PC-9 (cell line): ENCODE measurements at regions not wholly inside any gene's neighbourhood (a gene's known extent, or its start where the extent isn't known, plus 50 kb on each side); places are given as distances from the start of the nearest gene placed in this dataset.

Experiments
- BruUV-seq: library from RNA; stranded (reverse); fragments of 400-500 nt; replicated peaks from 2 replicates; lab custom pipeline; 2021; lab: Mats Ljungman, UMichigan
- CTCF ChIA-PET: fragments of 300-600 bp; sonication (Branson Sonifier 250); formaldehyde crosslinking; loops from one replicate; lab custom pipeline; 2022; ENCODE audit warnings: antibody characterized with exemption; lab: Charles Lee
- POLR2A ChIA-PET: fragments of 300-600 bp; sonication (Branson Sonifier 250); formaldehyde crosslinking; loops from one replicate; lab custom pipeline; 2022; ENCODE audit warnings: antibody characterized with exemption; ENCODE audit not compliant: unreplicated experiment; lab: Charles Lee
- DNase-seq, 2 experiments: peaks; one replicate each; pipeline versions ENCODE4 v3.0.0 to v3.0.0-alpha.2; 2015 to 2022; ENCODE audit warnings: mixed read lengths in 1 of 2
- H2AFZ ChIP-seq: fragments of 200-600 bp; sonication (generic); 2 replicates; pipeline ENCODE4 v1.8.1; 2017; ENCODE audit warnings: antibody characterized with exemption
- H3F3A ChIP-seq: fragments of 200-600 bp; sonication (generic); 2 replicates; pipeline ENCODE4 v1.8.1; 2017; ENCODE audit warnings: antibody characterized with exemption, mild to moderate bottlenecking, low read depth; ENCODE audit not compliant: insufficient read depth
- H3K27ac ChIP-seq: fragments of 200-600 bp; sonication (generic); 2 replicates; pipeline ENCODE4 v1.6.1; 2016; ENCODE audit warnings: mixed run types
- H3K27me3 ChIP-seq: fragments of 200-600 bp; sonication (generic); 2 replicates; pipeline ENCODE4 v1.6.1; 2016; ENCODE audit warnings: low read depth, mixed run types; ENCODE audit not compliant: insufficient read depth
- H3K36me3 ChIP-seq: fragments of 200-600 bp; sonication (generic); 2 replicates; pipeline ENCODE4 v1.6.1; 2016; ENCODE audit warnings: low read depth, mixed run types
- H3K4me1 ChIP-seq: fragments of 200-600 bp; sonication (generic); replicated peaks from 2 replicates; pipeline ENCODE4 v1.6.1; 2016; ENCODE audit warnings: mixed run types; ENCODE audit not compliant: insufficient read depth
- H3K4me2 ChIP-seq: fragments of 200-600 bp; sonication (generic); 2 replicates; pipeline ENCODE4 v1.6.1; 2017; ENCODE audit warnings: mixed run types
- H3K4me3 ChIP-seq: fragments of 200-600 bp; sonication (generic); 2 replicates; pipeline ENCODE4 v1.6.1; 2016; ENCODE audit warnings: mixed run types
- H3K79me2 ChIP-seq: fragments of 200-600 bp; sonication (generic); 2 replicates; pipeline ENCODE4 v1.6.1; 2017; ENCODE audit warnings: low read depth, mixed run types
- H3K9me2 ChIP-seq: fragments of 200-600 bp; sonication (generic); 2 replicates; pipeline ENCODE4 v1.8.1; 2017; ENCODE audit warnings: mild to moderate bottlenecking; ENCODE audit not compliant: insufficient read depth
- H3K9me3 ChIP-seq: fragments of 200-600 bp; sonication (generic); 2 replicates; pipeline ENCODE4 v1.8.1; 2016; ENCODE audit warnings: low read depth; ENCODE audit not compliant: insufficient read depth
- H4K20me1 ChIP-seq: fragments of 200-600 bp; sonication (generic); 2 replicates; pipeline ENCODE4 v1.8.1; 2017; ENCODE audit not compliant: insufficient read depth
- EZH2 ChIP-seq: fragments of 200-600 bp; sonication (generic); IDR thresholded peaks from 2 replicates; pipeline ENCODE4 v1.8.0; 2017; ENCODE audit warnings: antibody characterized with exemption, low read depth
- intact Hi-C: fragments of 100-400 bp; cut with micrococcal nuclease; formaldehyde crosslinking; loops from one replicate; pipeline ENCODE4 v1.10.0; 2022; ENCODE audit not compliant: unreplicated experiment
- TF ChIP-seq, protein P1 (sequence below): fragments of 200-600 bp; sonication (generic); conservative IDR thresholded peaks from 2 replicates; pipeline ENCODE4 v1.6.1; 2017; ENCODE audit warnings: mixed run types, antibody characterized with exemption, mild to moderate bottlenecking, moderate library complexity

DNA sequence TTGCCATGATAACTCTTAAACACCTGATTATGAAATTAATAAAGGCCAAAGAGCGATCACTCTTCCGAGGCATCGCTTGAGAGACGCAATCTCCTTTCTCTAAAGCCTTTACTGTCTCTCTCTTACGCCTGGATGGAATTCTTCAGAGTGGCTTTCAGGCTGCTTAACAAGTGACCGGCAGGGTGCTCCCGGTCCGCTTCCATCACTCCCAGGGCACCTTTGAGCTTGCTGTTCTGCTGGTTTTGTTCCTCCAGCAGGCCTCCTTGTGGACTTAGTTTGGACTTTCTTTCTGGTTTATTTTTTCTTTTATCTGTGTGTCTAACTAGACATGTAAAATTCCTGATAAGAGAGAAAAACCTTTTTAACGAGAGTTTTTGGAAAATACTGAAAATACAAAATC is 60.9 kb downstream of the MRPL32 start:
- H3K36me3 ChIP-seq: no peaks in the 10 kb centered on the region
- no peaks in the 10 kb centered on the region for H3K9me2 ChIP-seq
- no peak overlapping the region for H3K27ac ChIP-seq
- peaks cover 65% of the 10 kb centered on the region for H3K27me3 ChIP-seq
- BruUV-seq: no TSS peak
- ChIA-PET CTCF (no interaction called here), POLR2A (no interaction called here)
- no peaks in the 10 kb centered on the region for H3K4me1 ChIP-seq
- intact Hi-C loops: no loop called here
- peaks cover 5% of the 10 kb centered on the region; the same call in 1 of the 2 replicates for H3K9me3 ChIP-seq
- no peaks in the 10 kb centered on the region for H3F3A ChIP-seq
- H4K20me1 ChIP-seq: no peaks in the 10 kb centered on the region
- DNase-seq: peak in 1 of 2 experiments; percentile 3
- H3K4me2 ChIP-seq: no peak overlapping the region
- H3K4me3 ChIP-seq: no peak overlapping the region
- no peak for TF ChIP-seq EZH2
- TF ChIP-seq, protein P1, sequence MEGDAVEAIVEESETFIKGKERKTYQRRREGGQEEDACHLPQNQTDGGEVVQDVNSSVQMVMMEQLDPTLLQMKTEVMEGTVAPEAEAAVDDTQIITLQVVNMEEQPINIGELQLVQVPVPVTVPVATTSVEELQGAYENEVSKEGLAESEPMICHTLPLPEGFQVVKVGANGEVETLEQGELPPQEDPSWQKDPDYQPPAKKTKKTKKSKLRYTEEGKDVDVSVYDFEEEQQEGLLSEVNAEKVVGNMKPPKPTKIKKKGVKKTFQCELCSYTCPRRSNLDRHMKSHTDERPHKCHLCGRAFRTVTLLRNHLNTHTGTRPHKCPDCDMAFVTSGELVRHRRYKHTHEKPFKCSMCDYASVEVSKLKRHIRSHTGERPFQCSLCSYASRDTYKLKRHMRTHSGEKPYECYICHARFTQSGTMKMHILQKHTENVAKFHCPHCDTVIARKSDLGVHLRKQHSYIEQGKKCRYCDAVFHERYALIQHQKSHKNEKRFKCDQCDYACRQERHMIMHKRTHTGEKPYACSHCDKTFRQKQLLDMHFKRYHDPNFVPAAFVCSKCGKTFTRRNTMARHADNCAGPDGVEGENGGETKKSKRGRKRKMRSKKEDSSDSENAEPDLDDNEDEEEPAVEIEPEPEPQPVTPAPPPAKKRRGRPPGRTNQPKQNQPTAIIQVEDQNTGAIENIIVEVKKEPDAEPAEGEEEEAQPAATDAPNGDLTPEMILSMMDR: no peak
- H3K79me2 ChIP-seq: no peaks in the 10 kb centered on the region
- H2AFZ ChIP-seq: no peak overlapping the region

DNA sequence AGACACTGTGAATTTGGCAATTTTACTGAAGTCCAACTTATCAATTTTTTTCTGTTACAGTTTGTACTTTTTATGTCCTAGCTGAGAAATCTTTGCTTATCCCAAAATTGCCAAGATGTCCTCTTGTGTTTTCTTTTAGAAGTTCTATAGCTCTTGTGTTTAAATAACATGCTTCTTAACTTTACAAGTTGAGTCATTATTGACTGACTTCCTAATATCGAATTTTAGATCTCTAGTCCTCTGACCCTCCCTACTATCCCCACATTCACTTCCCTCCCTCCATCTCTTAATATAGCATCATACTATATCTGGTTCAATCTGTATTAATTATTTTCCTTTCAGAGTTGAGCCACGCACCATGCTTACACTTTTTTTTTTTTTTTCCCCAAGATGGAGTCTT is 61.9 kb downstream of the MRPL32 start:
- Histone ChIP-seq H3K27ac (no peak overlapping the region), H3K4me1 (no peaks in the 10 kb centered on the region), H3K27me3 (peaks cover 74% of the 10 kb centered on the region), H3K79me2 (no peaks in the 10 kb centered on the region), H4K20me1 (no peaks in the 10 kb centered on the region), H3F3A (no peaks in the 10 kb centered on the region), H2AFZ (no peak overlapping the region), H3K9me3 (peaks cover 5% of the 10 kb centered on the region; the same call in 1 of the 2 replicates), H3K4me2 (no peak overlapping the region), H3K4me3 (no peak overlapping the region), H3K9me2 (no peaks in the 10 kb centered on the region), H3K36me3 (no peaks in the 10 kb centered on the region)
- TF ChIP-seq, protein P1: no peak
- no peak for TF ChIP-seq EZH2
- ChIA-PET POLR2A (no interaction called here), CTCF (no interaction called here)
- intact Hi-C loops: no loop called here
- DNase-seq: no peak
- no TSS peak for BruUV-seq

DNA sequence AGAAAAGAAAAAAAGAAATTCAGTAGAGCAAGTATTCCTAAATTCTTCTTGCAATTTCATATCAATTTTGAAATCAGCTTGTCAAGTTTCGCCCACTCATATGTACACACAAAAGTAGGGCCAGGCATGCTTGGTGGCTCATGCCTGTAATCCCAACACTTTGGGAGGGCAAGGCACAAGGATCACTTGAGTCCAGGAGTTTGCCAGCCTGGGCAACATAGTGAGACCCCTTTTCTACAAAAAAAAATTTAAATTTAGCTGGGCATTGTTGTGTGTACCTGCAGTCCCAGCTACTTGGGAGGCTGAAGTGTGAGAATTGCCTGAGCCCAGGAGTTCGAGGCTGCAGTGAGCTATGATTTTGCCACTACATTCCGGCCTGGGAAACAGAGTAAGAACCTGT is 65.4 kb downstream of the MRPL32 start:
- H3K27me3 ChIP-seq: peaks cover 51% of the 10 kb centered on the region
- no peak overlapping the region for H3K4me2 ChIP-seq
- H2AFZ ChIP-seq: no peak overlapping the region
- TF ChIP-seq, protein P1: no peak
- no peak for TF ChIP-seq EZH2
- no peak overlapping the region for H3K4me3 ChIP-seq
- H3K27ac ChIP-seq: no peak overlapping the region
- ChIA-PET CTCF (no interaction called here), POLR2A (no interaction called here)
- no peaks in the 10 kb centered on the region for H3F3A ChIP-seq
- no peak for DNase-seq
- H3K9me2 ChIP-seq: no peaks in the 10 kb centered on the region
- no peaks in the 10 kb centered on the region for H3K36me3 ChIP-seq
- H3K4me1 ChIP-seq: no peaks in the 10 kb centered on the region
- peaks cover 5% of the 10 kb centered on the region; the same call in 1 of the 2 replicates for H3K9me3 ChIP-seq
- H3K79me2 ChIP-seq: no peaks in the 10 kb centered on the region
- no TSS peak for BruUV-seq
- intact Hi-C loops: no loop called here
- no peaks in the 10 kb centered on the region for H4K20me1 ChIP-seq
